Ramos (cell line): ENCODE measurements at regions not wholly inside any gene's neighbourhood (a gene's known extent, or its start where the extent isn't known, plus 50 kb on each side); places are given as distances from the start of the nearest gene placed in this dataset.
"Not testable (repeated sequence)": the region's sequence is repeated elsewhere in the genome, so short reads cannot be mapped to it uniquely, and the experiment has no call there.

Experiments
- in situ Hi-C: fragments of 300-500 bp; cut with MboI; formaldehyde crosslinking; loops from one replicate; pipeline ENCODE4 v1.14.3; 2022; ENCODE audit warnings: low sequenced_read_pairs; ENCODE audit not compliant: unreplicated experiment

DNA sequence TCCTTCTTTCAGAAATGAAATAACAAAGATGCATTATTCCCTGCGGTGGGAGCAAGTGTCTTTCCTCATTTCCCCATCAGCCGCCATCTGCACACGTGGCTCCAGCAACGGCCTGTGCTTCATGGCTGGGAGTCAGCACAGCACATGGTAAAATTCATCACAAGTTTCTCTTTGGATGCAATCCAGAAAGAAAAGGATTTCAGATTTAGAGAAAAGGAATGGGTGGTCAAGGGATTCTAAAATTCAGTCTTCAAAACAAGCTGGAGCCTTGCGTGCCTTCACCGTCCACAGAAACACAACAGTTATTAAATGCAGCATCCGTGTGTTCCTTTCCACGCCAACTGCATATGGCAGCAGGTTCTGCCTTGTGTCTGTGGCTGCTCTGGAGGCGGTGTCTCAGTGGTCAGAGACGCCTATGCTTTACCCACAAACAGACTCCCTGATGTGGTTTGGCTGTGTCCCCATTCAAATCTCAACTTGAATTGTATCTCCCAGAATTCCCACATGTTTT is 107.6 kb downstream of the THBS2 start:
- in situ Hi-C loops, result no loop called here

- in situ Hi-C loops, result no loop called here
Observed at GRCh38 chr6:169145496-169145895, 108.2 kb downstream of the THBS2 start.

DNA sequence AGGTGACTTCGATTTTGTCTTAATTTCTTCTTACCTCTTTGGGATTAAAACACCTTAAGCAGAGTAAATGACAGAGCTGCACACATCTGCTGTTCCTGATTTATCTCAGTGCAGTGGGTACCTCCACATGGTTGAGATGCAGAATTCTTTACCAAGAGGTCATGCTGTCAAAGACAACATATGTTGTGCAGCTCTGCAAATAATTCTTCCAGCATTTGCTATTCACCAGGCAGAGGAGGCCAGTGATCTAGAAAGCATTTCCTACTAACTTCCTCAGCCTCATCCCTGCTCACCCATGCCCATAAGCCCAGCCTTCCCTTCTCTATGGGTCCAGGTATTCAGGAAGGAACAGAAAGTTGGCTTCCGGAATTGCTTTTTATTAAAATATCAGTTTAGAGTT is 109.3 kb downstream of the THBS2 start:
- in situ Hi-C loops, result no loop called here

- in situ Hi-C loops, result no loop called here
Observed at GRCh38 chr6:169142538-169142844, 111.2 kb downstream of the THBS2 start.

- in situ Hi-C loops, result no loop called here
Observed at GRCh38 chr6:169141671-169142537, 111.7 kb downstream of the THBS2 start.

- in situ Hi-C loops, result no loop called here
Observed at GRCh38 chr6:169140986-169141495, 112.6 kb downstream of the THBS2 start.

- in situ Hi-C loops, result no loop called here
Observed at GRCh38 chr6:169139179-169139971, 114.3 kb downstream of the THBS2 start.

- in situ Hi-C loops, result no loop called here
Observed at GRCh38 chr6:169132352-169132940, 121.2 kb downstream of the THBS2 start.

- in situ Hi-C loops, result no loop called here
Observed at GRCh38 chr6:169131390-169131789, 122.3 kb downstream of the THBS2 start.

GRCh38 chr6:169130113-169130512 is 123.5 kb downstream of the THBS2 start:
- in situ Hi-C loops, result no loop called here

GRCh38 chr6:169121013-169121412 is 132.6 kb downstream of the THBS2 start:
- in situ Hi-C loops, result no loop called here

DNA sequence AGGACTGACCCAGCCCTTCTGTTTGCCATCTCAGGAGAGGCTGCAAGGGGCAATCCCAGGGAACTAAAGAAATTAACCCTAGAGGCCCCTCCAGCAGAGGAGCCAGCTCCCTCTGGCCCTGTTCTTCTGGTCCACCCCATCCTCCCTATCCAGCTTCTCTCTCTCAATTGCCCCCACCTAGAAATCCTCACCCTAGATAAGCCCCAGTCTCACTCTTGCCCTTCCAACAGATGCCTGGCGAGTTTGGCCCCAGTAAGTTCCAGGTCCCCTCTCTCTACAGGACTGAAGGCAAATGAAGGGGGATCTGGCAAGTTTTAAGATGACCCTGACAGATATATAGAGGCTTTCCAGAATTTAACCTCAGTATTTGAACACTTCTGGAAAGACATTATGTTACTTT is 134.0 kb downstream of the THBS2 start:
- in situ Hi-C loops, result no loop called here

- in situ Hi-C loops, result no loop called here
Observed at GRCh38 chr6:169118346-169118830, 135.3 kb downstream of the THBS2 start.

DNA sequence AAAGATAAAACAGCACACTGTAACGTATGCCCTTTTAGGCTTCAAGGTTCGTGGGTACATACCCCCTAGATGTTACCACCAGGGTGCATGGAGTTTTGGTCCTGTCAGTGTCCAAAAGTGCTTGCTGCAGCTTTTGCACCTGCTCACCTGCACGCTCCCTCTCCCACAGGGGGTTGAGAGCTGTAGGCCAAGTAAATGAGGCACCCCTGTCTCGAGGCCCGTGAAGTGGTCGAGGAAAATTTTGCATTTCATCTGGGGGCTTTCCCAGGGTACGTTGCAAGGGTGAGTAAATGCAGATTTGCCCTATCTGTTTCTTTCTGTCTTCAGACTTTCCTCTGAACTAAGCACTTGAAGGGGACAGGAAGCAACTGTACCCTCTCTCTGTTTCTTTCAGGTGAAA is 136.0 kb downstream of the THBS2 start:
- in situ Hi-C loops, result no loop called here

DNA sequence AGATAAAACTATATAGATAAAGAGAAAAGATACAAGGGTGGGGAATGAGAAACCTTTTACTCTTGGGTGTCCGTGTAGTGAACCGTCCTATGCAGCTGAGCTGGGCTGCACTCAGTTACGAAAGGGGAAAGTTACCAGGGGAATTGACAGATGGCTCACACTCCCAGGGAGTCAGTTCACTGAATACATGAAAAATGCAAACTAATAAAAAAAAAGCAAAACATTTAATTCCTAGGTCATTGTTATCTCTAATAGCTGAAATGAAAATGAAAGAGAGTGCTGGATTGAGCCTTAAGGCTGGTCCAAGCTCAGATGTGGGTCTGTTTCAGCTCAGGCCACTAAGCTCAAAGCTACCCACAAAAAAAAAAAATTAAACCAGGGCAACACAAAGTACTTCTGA is 138.0 kb downstream of the THBS2 start:
- in situ Hi-C loops, result no loop called here

DNA sequence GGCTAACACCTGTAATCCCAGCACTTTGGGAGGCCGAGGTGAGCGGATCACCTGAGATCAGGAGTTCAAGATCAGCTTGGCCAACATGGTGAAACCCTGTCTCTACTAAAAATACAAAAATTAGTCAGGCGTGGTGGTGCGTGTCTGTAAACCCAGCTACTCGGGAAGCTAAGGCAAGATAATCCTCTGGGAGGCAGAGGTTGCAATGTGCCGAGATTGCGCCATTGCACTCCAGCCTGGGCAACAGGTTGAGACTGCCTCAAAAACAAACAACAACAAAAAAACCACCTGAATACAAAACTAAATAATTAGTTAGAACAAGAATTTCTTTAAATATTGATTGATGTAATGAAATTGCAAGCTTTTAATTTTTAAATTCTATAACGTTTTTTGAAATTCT is 139.0 kb downstream of the THBS2 start:
- in situ Hi-C loops, result not testable (repeated sequence)

- in situ Hi-C loops, result no loop called here
Observed at GRCh38 chr6:169112483-169113320, 140.9 kb downstream of the THBS2 start.

GRCh38 chr6:169111203-169111602 is 142.4 kb downstream of the THBS2 start:
- in situ Hi-C loops, result no loop called here

GRCh38 chr6:169109411-169110220 is 144.0 kb downstream of the THBS2 start:
- in situ Hi-C loops, result no loop called here
